ENCODE measurements at regions not wholly inside any gene's neighbourhood (a gene's known extent, or its start where the extent isn't known, plus 50 kb on each side); places are given as distances from the start of the nearest gene placed in this dataset.

DNA sequence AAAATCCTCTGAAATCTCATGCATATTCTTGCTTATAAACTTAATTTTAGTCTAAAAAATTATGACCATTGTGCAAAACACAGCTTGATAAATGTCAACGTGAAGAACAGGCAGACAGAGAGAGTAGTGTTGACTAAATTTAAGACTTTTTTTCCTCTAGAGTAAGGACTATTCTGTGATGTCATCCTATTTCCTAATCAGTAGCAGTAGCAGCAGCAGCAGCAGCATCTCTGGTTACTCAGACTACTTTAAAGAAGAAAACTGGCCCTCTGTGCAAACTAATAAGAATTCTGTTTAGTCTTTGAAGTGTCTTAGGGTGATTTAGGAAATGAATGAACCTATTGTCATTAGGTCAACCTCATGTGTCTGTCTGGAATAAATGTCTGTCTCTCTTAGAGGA lies 403.0 kb downstream of the HINT1 start:
- no peak overlapping the region for H3K9ac ChIP-seq (ENCODE audit: insufficient read depth in 1 of 2, low read depth in 2 of 2, low read length in 2 of 2)
- no peak overlapping the region for H3K4me2 ChIP-seq (ENCODE audit: insufficient read depth, low read length)
- 0% methylated on average over 1 of the region's 1 CpG for WGBS (ENCODE audit: insufficient coverage, low coverage, missing lambda C conversion rate)
- TF ChIP-seq E2F3 (CRISPR knock-in tag; IDR thresholded peaks at IDR 0.05) (no peak), ZC3H8 (IDR thresholded peaks at IDR 0.05) (no peak), GTF2A2 (tag; IDR thresholded peaks at IDR 0.05) (no peak), MTF1 (CRISPR knock-in tag; IDR thresholded peaks at IDR 0.05; ENCODE audit: borderline replicate concordance) (no peak)
- TF ChIP-seq, protein P1, sequence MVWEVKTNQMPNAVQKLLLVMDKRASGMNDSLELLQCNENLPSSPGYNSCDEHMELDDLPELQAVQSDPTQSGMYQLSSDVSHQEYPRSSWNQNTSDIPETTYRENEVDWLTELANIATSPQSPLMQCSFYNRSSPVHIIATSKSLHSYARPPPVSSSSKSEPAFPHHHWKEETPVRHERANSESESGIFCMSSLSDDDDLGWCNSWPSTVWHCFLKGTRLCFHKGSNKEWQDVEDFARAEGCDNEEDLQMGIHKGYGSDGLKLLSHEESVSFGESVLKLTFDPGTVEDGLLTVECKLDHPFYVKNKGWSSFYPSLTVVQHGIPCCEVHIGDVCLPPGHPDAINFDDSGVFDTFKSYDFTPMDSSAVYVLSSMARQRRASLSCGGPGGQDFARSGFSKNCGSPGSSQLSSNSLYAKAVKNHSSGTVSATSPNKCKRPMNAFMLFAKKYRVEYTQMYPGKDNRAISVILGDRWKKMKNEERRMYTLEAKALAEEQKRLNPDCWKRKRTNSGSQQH (CRISPR knock-in tag; IDR thresholded peaks at IDR 0.05), result no peak
- H3K9me1 ChIP-seq (ENCODE audit: control insufficient read depth, insufficient read depth, low read length), result no peaks in the 10 kb centered on the region
- no peak overlapping the region for H3K4me3 ChIP-seq
- H3K27ac ChIP-seq (ENCODE audit: extremely low read depth, low read depth, low read length), result no peak overlapping the region
- no peaks in the 10 kb centered on the region for H4K20me1 ChIP-seq (replicated peaks; ENCODE audit: control insufficient read depth, insufficient read depth, low read length)
- H3K27me3 ChIP-seq (ENCODE audit: control insufficient read depth in 2 of 2, insufficient read depth in 2 of 2, low read length in 2 of 2), result no peaks in the 10 kb centered on the region
- no TSS peak for BruUV-seq (replicated peaks)
- DNase-seq (ENCODE audit: extremely low read depth in 1 of 4, low spot score in 3 of 4), result no peak
- H3K4me1 ChIP-seq (replicated peaks in 1 of 2; ENCODE audit: control insufficient read depth in 2 of 2, insufficient read depth in 2 of 2, low read length in 2 of 2), result no peaks in the 10 kb centered on the region
- H3K9me3 ChIP-seq (replicated peaks; ENCODE audit: control insufficient read depth, insufficient read depth, low read depth, low read length), result no peaks in the 10 kb centered on the region; the same call in 1 of the 2 replicates
- in situ Hi-C loops (cut with MboI) (no loop called here), intact Hi-C loops (cut with micrococcal nuclease) (loop anchor here (5.0 kb wide), 1 partner anchor 35 kb away; no protein-coding TSS in a partner anchor)
- ChIA-PET CTCF (ENCODE audit: low intra/inter-chr PET ratio) (no interaction called here), POLR2A (no interaction called here)
- H3K79me2 ChIP-seq (ENCODE audit: control insufficient read depth, insufficient read depth, low read length), result no peaks in the 10 kb centered on the region
- no peaks in the 10 kb centered on the region for H3K36me3 ChIP-seq (ENCODE audit: control insufficient read depth, insufficient read depth, low read length)
- H2AFZ ChIP-seq (ENCODE audit: low read depth, low read length), result no peak overlapping the region
- no peak for FAIRE-seq
- ATAC-seq, result no peak

DNA sequence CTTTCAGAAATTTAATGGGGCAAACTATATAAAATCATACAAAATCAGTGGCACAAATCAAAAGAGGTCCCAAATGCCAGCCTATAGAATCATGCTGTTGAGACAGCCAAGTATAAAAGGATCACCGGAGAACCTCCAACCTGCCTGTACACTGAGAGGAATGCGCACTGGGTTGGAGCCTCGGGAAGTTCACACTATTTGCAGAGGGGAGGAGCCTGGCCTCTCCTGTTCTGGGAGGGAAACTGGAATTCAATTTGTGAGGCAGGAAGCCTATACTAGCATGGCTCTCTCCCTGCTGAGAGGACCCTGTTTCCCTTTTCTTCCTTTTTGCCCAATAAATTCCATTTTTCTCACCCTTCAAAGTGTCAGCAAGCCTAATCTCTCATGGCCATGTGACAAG lies 406.0 kb downstream of the HINT1 start:
- Histone ChIP-seq H3K4me2 (ENCODE audit: insufficient read depth, low read length) (no peak overlapping the region), H2AFZ (ENCODE audit: low read depth, low read length) (no peak overlapping the region), H3K27me3 (ENCODE audit: control insufficient read depth in 2 of 2, insufficient read depth in 2 of 2, low read length in 2 of 2) (no peaks in the 10 kb centered on the region), H3K27ac (ENCODE audit: extremely low read depth, low read depth, low read length) (no peak overlapping the region), H3K4me1 (replicated peaks in 1 of 2; ENCODE audit: control insufficient read depth in 2 of 2, insufficient read depth in 2 of 2, low read length in 2 of 2) (no peaks in the 10 kb centered on the region), H3K36me3 (ENCODE audit: control insufficient read depth, insufficient read depth, low read length) (no peaks in the 10 kb centered on the region), H3K9me3 (replicated peaks; ENCODE audit: control insufficient read depth, insufficient read depth, low read depth, low read length) (no peaks in the 10 kb centered on the region), H3K9ac (ENCODE audit: insufficient read depth in 1 of 2, low read depth in 2 of 2, low read length in 2 of 2) (no peak overlapping the region), H4K20me1 (replicated peaks; ENCODE audit: control insufficient read depth, insufficient read depth, low read length) (no peaks in the 10 kb centered on the region), H3K79me2 (ENCODE audit: control insufficient read depth, insufficient read depth, low read length) (no peaks in the 10 kb centered on the region), H3K4me3 (no peak overlapping the region), H3K9me1 (ENCODE audit: control insufficient read depth, insufficient read depth, low read length) (no peaks in the 10 kb centered on the region)
- CTCF ChIA-PET (ENCODE audit: low intra/inter-chr PET ratio), result no interaction called here
- DNase-seq (ENCODE audit: extremely low read depth in 1 of 4, low spot score in 3 of 4), result no peak
- TF ChIP-seq ZNF354B (CRISPR knock-in tag; IDR thresholded peaks at IDR 0.05) (no peak), ATF1 (CRISPR knock-in tag; IDR thresholded peaks at IDR 0.05) (no peak), ATF1 (tag; IDR thresholded peaks at IDR 0.05) (no peak), NR4A1 (CRISPR knock-in tag; IDR thresholded peaks at IDR 0.05) (no peak), NR4A1 (tag; IDR thresholded peaks at IDR 0.05) (no peak), NFE2L1 (tag; IDR thresholded peaks at IDR 0.05; ENCODE audit: borderline replicate concordance, low read depth) (no peak), CC2D1A (IDR thresholded peaks at IDR 0.05) (no peak), MYNN (IDR thresholded peaks at IDR 0.05) (no peak), MYNN (CRISPR knock-in tag; IDR thresholded peaks at IDR 0.05) (no peak), HDAC1 (IDR thresholded peaks at IDR 0.05) (no peak), TARDBP (IDR thresholded peaks at IDR 0.05) (no peak), POLR2A (conservative IDR thresholded peaks at IDR 0.05) (no peak)
- no TSS peak for BruUV-seq (replicated peaks)
- POLR2A ChIA-PET, result no interaction called here
- FAIRE-seq, result no peak
- ATAC-seq, result no peak
- intact Hi-C loops (cut with micrococcal nuclease) (no loop called here), in situ Hi-C loops (cut with MboI) (no loop called here)
- 9% methylated on average over 3 of the region's 3 CpGs for WGBS (ENCODE audit: insufficient coverage, low coverage, missing lambda C conversion rate)
